SK-MEL-5 (cell line): ENCODE measurements at regions not wholly inside any gene's neighbourhood (a gene's known extent, or its start where the extent isn't known, plus 50 kb on each side); places are given as distances from the start of the nearest gene placed in this dataset.

Experiments used
- DNase-seq: peaks from one replicate; pipeline ENCODE4 v3.0.0-alpha.2; 2016; ENCODE audit warnings: low read depth, low spot score
- in situ Hi-C: cut with HindIII; loops from 2 replicates; pipeline ENCODE4 v1.10.0; 2016; ENCODE audit warnings: low sequenced_read_pairs, high pct_unique_total_duplicates, low pct_unique_long_range_greater_than_20kb

DNA sequence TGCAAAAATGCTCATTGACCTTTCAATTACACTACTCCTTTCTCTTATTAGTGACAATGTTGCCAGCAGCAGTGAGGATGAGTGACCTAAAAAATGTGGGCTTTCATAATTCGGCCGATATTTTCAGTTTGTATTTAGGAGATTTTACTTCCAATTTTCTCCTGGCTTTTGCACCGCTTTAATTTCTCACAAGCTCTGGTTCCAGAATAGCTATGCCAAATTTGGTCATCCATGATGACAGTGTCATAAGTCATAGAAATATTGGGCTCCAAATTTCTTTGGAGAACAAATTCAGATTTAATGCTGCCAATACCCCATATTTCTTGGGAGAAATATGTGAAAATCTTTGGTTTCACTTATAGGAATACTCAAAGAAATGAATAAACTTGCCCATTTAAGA is 187.7 kb upstream of the HCCS start:
- in situ Hi-C loops, result no loop called here
- DNase-seq, result no peak

DNA sequence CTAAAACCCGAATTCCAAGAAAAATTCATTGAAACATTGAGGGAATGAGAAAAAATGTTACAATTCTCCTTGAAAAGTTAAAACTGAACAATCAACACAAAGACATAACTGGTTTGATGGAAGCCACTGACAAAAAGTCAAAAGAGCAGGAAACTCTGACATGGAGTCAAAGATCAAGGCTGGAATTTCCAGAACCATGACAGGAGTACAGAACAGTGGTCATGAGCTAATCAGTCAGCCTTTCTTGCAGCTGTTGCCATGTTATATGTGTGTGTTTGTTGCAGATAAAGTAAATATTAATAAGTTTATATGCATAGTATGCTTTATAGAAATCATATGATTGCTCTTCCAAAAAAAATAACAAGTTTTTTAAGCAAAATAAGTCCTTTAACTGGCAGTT is 184.7 kb upstream of the HCCS start:
- in situ Hi-C loops, result no loop called here
- no peak for DNase-seq

DNA sequence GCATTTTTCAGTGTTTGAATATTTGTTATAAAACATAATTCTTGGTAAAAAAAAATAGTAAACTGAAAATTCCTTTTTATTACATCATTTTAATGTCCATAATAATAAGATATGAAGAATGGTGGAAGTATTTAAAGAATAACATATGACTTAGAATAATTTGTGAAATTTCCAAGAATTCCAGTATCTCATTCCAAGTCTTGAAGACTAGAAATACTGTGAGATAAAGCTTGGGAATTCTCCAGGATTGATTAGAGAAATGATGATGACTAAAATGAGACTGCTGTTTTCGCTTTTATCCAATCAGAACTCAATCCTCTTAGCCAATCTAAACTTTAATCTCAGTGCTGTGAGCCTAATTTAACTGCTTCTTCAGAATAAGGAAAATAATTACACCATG is 184.2 kb upstream of the HCCS start:
- in situ Hi-C loops, result no loop called here
- DNase-seq, result no peak

DNA sequence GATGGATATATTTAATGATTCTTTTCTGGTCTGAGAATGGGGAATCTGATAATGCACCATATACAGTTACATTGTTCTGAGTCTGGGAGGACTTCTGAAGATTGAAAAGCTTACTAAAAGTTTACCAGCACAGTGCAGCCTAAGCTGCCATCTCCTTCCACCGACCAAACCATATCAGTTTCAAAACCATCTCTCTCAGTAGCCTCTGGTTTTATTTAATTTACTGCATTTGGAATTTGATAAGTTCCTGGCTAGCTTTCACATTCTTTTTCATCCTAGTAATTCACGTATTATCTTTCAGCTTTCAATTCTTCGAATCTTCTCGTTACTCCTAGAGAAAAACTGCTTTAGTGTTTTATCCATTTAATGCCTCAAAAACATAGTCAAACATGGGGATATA is 181.4 kb upstream of the HCCS start:
- no peak for DNase-seq
- in situ Hi-C loops, result no loop called here

DNA sequence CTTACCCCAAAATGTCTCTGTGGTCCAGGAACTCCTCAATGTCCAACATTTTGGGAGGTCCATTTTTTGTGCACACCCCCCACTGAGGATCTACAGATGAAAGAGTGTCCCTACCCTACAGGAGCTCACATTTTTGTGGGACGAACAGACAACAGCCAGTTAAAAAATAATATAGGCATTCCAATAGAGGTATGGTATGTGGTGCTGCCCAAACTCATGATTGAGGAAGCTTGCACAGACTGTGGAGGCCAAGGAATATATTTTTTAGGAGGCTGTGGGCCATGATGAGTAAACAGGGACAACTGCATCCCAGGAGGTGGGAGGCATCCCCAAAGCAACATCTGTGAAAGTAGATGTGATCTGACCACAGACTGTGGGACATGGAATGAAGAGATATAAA is 181.0 kb upstream of the HCCS start:
- DNase-seq, result no peak
- in situ Hi-C loops, result no loop called here

DNA sequence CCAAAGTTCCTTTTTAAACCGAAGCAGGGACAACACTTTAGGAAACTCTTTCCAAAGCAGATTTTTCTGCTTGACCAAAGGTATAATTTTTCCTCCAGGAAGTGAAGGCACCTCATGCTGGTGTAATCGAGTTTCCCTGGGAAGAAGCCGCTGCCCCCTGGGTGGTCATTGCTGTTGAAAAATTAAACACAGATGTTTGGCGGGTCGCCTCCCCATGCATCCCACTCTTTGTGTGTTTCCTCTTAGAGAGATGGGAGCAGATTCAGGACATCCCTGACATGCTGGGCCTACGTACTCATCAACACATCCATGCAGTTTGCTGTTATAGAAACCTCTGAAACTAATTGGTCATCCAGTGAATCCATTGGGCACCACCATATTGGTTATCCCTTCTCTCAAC is 179.2 kb upstream of the HCCS start:
- in situ Hi-C loops, result no loop called here
- no peak for DNase-seq

DNA sequence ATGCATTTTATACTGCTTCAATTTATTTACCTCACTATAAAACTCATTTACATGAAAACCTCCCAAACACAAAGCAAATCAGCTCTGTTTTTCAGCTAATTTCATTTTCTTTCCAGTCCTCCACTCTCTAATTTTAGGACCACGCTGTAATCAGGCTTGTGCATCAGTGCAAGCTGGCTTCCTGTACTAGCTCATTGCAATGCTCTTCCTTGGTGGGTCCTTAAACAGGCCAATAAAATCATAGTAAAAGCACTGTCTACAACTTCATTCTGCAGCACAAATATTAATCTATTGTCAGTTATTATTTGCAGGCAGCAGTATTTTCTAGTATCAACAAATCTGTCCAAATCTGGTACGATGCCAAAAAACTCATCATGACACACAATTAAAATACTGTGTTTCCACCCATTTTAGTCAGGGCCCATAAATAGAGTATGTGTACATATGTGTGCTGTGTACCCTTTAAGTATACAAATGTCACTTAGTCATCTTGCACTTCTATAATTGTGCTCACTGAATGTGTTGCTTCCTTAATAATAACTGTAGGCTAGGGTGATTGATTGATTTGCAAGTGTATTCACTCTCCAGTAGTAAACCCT is 178.2 kb upstream of the HCCS start:
- in situ Hi-C loops, result no loop called here
- no peak for DNase-seq

DNA sequence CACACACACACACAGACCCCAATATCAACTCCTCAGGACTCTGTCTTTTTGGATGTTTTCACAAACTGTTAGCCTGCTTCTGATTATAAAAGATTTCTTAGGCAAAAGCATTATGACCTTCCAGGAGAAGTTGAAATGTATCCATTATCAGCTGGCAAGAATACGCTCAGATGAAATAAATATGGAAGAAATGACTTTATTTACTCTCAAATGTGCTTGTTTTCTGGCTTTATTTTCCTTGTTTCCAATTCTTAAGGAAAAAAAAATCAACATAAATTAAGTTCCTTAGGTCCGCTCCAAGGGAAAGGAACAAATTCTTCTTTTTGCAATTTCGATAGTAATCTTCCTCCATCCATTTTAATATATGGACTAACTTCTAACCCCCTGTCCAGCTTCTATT is 175.6 kb upstream of the HCCS start:
- in situ Hi-C loops, result no loop called here
- DNase-seq, result no peak

DNA sequence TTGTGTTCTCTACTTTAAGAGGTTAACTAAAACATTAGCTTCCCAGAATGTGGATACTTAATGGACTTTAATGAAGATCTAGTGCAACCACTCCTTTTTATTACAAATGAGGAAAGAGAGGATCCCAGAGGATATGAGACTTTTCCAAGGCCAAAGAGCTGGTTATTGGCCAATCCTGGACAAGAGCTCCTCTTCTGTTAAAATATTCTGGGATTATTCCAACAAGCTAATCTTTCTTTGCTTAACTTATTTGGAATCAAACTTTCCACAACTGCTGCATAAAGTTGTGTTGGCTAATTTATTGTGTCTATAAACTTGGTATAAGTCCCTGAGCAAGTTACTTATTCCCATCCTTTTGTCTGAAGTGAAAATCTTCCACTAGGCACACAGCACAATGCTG is 174.2 kb upstream of the HCCS start:
- in situ Hi-C loops, result no loop called here

DNA sequence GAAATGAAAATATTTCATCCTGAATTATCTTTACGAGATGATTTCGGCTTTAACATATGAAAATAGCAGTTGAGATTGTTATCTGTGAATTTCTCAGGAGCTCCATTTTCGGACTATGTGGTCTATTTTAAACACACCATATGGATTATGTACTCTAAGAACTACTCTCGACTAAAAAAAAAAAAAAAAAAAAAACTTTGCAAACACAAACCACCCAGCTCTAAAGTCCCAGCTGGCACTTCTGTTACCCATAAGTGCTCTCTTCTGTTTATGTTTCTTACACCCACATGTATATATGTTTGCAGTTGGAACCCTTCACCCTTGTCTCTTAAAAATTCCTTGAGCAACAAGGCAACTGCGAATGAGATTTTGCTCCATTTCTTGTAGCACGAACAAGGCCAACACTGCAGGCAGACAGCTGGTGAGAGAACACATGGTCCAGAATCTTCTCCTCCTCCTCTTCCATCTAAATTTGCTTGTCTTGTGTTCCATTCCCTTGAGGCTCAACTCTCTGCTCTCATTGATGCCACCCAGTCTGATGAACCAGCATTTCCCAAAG is 172.7 kb upstream of the HCCS start:
- in situ Hi-C loops, result no loop called here
- DNase-seq, result no peak

More for the DNA sequence above, 174.2 kb upstream of the HCCS start:
- no peak for DNase-seq

DNA sequence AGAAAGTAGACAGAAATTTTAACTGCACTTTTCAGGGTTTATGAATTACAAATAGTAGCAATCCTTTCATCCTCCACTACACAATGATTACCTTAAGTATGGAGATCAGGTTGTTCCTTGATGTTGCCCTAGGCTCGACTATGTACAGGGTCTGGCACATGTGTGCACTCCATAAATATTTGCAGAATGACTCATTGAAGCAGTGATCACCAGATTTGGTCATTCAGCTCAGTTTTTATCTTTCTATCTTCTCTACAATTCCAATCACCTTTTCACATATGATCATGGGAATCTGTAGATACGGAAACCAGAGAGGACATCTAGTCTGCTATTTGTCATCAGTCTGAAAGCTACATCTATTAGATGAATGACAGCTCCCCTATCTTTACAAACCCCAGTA is 171.7 kb upstream of the HCCS start:
- DNase-seq, result no peak
- in situ Hi-C loops, result no loop called here

DNA sequence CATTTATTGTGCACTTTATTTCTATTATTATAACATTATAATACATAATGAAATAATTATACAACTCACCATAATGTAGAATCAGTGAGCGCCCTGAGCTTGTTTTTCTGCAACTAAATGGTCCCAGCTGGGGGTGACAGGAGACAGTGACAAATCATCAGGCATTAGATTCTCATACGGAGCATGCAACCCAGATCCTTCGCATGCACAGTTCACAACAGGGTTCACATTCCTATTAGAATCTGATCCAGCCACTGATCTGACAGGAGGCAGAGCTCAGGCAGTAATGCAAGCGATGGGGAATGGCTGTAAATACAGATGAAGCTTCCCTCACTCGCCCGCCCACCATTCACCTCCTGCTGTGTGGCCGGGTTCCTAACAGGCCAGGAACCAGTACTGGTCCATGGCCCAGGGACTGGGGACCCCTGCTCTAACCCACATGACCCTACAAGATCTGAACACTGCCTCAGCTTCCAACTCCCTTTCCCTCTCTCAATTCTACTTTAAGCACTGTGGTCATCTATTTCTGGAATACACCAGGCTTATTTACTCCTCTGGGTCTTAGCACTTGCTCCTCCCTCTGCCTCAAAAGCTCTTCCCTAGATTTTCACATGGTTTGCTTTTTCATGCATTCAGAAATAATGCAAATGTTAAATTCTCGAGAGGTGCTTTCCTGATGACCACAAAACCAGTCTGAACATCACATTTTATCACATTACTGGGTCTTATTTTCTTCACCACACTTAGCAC is 166.8 kb upstream of the HCCS start:
- in situ Hi-C loops, result no loop called here
- no peak for DNase-seq

DNA sequence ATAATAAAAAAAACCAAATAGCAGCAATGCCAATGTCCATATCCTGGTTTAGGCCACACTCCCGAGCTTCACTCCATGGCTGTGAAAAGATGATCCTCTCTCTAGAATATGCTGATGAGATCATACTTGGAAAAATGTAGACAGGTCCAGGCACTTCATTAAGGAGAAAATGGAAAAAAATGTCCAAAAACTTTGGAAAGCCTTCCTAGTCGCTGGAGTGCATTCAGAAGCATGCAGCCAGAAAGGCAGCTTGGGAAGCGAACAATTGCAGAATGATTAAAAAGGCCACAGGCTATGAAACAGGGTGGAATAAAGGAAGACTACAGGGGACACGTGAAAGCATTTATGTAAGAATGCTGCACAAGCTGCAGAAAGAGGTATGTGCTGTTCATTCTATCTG is 165.6 kb upstream of the HCCS start:
- in situ Hi-C loops, result no loop called here
- DNase-seq, result no peak

DNA sequence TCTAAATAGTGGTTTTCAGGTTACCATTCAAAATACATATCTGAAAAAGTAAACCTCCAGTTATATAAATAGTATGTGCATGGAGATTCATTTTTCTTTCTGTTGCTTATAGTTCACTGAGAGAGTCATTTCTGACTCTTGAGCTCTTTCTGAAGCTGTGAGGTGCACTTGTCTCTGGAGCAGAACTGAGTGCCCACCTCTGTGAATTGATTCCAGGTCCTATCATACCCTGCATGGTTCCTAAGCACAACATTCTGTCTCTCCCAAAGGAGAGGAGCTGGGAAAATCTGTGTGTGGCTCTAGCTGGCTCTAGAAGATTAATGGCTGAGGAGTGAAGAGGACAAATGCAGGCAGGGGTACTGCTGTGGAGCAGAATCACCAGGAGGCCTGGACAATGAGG is 161.6 kb upstream of the HCCS start:
- no peak for DNase-seq
- in situ Hi-C loops, result no loop called here

DNA sequence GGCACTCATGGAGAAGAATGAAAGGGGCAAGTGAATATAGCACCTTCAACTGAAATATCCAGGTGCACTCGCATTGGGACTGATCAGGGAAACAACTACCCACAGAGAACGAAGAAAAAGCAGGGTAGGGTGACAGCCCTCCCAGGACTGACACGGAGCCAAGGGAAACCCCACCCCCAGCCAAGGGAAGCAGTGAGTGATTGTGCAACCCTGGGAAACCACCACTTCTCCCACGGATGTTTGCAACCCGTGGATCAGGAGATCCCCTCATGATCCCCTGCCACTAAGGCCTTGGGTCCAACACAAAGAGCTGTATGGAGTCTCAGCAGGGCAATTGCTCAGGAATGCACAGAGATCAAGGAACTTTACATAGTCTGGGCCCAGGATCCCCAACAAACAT is 158.5 kb upstream of the HCCS start:
- in situ Hi-C loops, result no loop called here
- DNase-seq, result no peak

DNA sequence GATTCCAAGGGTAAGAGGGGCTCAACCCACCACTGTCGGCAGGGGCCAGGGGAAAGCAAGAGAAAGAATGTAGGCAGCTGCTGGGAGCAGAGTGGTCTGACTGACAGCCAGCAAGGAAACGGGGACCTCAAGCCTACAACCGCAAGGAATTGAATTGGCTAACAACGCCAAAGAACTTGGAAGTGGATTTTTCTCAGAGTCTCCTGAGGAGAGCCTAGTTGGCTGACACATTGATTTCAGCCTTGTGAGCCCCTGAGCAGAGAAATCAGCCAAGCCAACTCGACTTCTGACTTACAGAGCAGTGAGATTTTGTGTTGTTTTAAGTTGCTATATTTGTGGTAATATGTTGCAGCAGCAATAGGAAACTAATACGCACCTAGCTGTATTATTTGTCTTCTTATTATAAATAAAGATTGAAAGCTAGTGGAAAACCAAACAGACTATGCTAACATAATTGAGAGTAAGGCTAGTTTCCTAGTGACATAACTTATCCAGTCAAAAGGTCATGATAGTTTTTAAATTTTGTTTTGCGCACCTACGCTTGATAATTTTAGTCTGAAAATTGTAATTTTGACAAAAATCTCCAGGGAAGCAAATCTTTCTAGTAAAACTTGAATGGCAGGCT is 145.8 kb upstream of the HCCS start:
- no peak for DNase-seq
- in situ Hi-C loops, result no loop called here

DNA sequence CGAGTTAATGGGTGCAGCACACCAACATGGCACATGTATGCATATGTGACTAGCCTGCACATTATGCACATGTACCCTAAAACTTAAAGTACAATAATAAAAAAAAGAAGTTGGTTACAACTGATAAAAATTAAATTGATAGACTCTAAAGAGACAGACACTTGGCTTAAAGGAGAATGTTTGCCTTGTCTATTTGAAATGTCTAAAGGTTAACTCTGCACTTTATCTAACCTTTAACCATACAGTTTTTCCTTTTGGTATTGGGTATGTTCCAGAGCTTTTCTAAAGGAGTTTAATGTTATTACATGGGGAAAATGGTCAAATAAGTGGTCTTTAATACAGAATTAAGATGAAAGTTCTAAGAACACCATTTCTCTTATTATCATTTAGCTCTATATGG is 145.1 kb upstream of the HCCS start:
- in situ Hi-C loops, result no loop called here
- no peak for DNase-seq

DNA sequence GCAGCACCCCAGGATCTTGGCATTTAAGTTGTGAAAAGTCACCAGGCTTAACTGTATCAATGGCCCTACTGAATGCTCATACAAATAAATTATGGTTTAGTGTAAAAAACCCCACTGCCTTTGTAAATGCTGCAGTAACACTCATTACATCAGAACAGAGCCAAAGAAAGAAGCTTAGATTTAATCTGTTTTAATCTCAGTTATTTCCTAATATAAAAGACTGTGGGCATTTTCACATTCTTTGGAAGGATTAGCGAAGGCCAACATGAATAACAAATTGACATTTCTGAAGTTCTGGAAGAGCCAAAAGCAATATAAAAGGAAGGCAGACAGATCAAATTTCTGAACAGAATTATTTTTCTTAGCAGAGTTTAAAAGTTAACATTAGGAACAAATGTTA is 140.0 kb upstream of the HCCS start:
- in situ Hi-C loops, result no loop called here

DNA sequence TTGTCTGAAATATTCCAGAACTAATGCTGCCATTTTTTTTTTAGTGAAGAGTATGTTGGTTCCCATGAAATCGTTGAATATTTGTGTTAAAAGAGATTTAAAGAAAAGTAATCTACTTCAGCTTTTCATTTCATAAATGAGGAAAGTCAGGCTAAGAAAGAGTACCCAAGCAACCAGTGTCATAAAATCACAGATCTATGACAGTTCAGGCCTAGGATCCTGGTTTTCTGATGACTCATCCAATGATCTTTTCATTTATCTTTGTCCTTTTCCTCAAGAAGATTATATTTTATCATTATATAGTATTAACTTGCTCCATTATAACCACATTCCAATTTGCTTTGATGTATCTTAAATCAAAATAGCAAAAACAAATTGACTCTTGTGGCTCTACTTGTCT is 139.4 kb upstream of the HCCS start:
- in situ Hi-C loops, result no loop called here
- no peak for DNase-seq

More for the DNA sequence above, 140.0 kb upstream of the HCCS start:
- no peak for DNase-seq
